HL-60 (cell line): ENCODE measurements at regions not wholly inside any gene's neighbourhood (a gene's known extent, or its start where the extent isn't known, plus 50 kb on each side); places are given as distances from the start of the nearest gene placed in this dataset.

Experiments
- DNase-seq, 2 experiments: peaks; one replicate each; pipeline ENCODE4 v3.0.0-alpha.2; 2010 to 2020; ENCODE audit warnings: low read depth in 1 of 2, low spot score in 1 of 2
- H3K27ac ChIP-seq: fragments of 250-450 bp; sonication (Bioruptor Pico); replicated peaks from 2 replicates; pipeline ENCODE4 v1.5.1; 2020; ENCODE audit warnings: mild to moderate bottlenecking, moderate library complexity
- H3K27me3 ChIP-seq: fragments of 250-450 bp; sonication (Bioruptor Pico); 2 replicates; pipeline ENCODE4 v1.5.1; 2021; ENCODE audit warnings: mild to moderate bottlenecking, moderate library complexity; ENCODE audit not compliant: insufficient read depth, poor library complexity, severe bottlenecking
- H3K4me3 ChIP-seq: replicated peaks from 2 replicates; pipeline ENCODE4 v1.5.1; 2011; ENCODE audit warnings: mild to moderate bottlenecking, control low read depth, low read length; ENCODE audit not compliant: insufficient read depth
- CTCF ChIP-seq: IDR thresholded peaks from one replicate; pipeline ENCODE4 v1.5.1; 2011; ENCODE audit warnings: low read length, control low read depth, inconsistent platforms; ENCODE audit not compliant: insufficient read depth
- GABPA ChIP-seq: IDR thresholded peaks from 2 replicates; pipeline ENCODE4 v1.6.1; 2012; ENCODE audit warnings: low read depth
- POLR2AphosphoS5 ChIP-seq: IDR thresholded peaks from 2 replicates; pipeline ENCODE4 v1.6.1; 2012; ENCODE audit warnings: low read depth
- REST ChIP-seq: IDR thresholded peaks from 2 replicates; pipeline ENCODE4 v1.6.1; 2012; ENCODE audit warnings: low read depth; ENCODE audit not compliant: insufficient replicate concordance
- SPI1 ChIP-seq: IDR thresholded peaks from 2 replicates; pipeline ENCODE4 v1.6.1; 2012; ENCODE audit warnings: low read depth, mild to moderate bottlenecking, borderline replicate concordance

- Histone ChIP-seq H3K27ac (no peak overlapping the region), H3K4me3 (no peak overlapping the region), H3K27me3 (no peaks in the 10 kb centered on the region)
- DNase-seq = no peak
- TF ChIP-seq GABPA (no peak), REST (no peak), POLR2AphosphoS5 (no peak), SPI1 (no peak), CTCF (no peak)
Measured at GRCh38 chr1:115408533-115408932, 70.5 kb upstream of the NGF start.

DNA sequence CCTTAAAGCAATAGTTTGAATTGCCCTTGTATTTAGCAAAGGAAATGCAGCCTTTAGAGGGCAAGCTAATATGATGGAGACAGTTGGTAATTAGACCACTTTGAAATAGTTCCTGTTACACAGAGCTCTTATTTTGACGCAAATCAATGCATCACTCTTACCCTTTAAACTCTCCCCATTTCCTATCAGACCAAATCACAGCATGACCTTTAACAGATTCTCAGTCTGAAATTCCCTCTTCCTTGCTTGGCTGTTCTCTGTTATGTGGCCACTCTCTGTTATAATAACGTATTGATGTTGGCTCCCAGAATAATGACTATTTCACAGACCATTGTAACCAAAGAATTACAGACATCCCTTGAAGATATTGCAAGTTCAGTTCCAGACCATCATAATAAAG, 66.9 kb upstream of the NGF start:
- Histone ChIP-seq H3K4me3 (no peak overlapping the region), H3K27ac (no peak overlapping the region), H3K27me3 (peaks cover 2% of the 10 kb centered on the region)
- TF ChIP-seq SPI1 (no peak), CTCF (no peak), POLR2AphosphoS5 (no peak), GABPA (no peak), REST (no peak)
- DNase-seq = no peak

- TF ChIP-seq REST = no peak
- TF ChIP-seq GABPA = no peak
- TF ChIP-seq CTCF = no peak
- TF ChIP-seq POLR2AphosphoS5 = no peak
- no peak for TF ChIP-seq SPI1
- no peak overlapping the region for H3K27ac ChIP-seq
- no peak for DNase-seq
- H3K27me3 ChIP-seq = peaks cover 2% of the 10 kb centered on the region
- H3K4me3 ChIP-seq = no peak overlapping the region
Measured at GRCh38 chr1:115402753-115403184, 64.7 kb upstream of the NGF start.
